HT1080 (cell line): ENCODE measurements at regions not wholly inside any gene's neighbourhood (a gene's known extent, or its start where the extent isn't known, plus 50 kb on each side); places are given as distances from the start of the nearest gene placed in this dataset.
"Not testable (repeated sequence)": the region's sequence is repeated elsewhere in the genome, so short reads cannot be mapped to it uniquely, and the experiment has no call there.

Source experiments
- DNase-seq: peaks from one replicate; pipeline ENCODE4 v3.0.0-alpha.2; 2015; ENCODE audit warnings: low read depth

- peak; percentile 62 for DNase-seq
Observed at GRCh38 chr12:13362260-13362841, 165.8 kb downstream of the EMP1 start.

GRCh38 chr12:13359636-13360035 lies 163.1 kb downstream of the EMP1 start:
- DNase-seq, result no peak

- DNase-seq, result no peak
Observed at GRCh38 chr12:13358391-13358905, 161.9 kb downstream of the EMP1 start.

GRCh38 chr12:13350946-13351345 lies 154.4 kb downstream of the EMP1 start:
- no peak for DNase-seq

- DNase-seq, result no peak
Observed at GRCh38 chr12:13350381-13350780, 153.9 kb downstream of the EMP1 start.

- DNase-seq, result no peak
Observed at GRCh38 chr12:13348464-13348863, 151.9 kb downstream of the EMP1 start.

GRCh38 chr12:13347241-13348043 lies 150.9 kb downstream of the EMP1 start:
- peak; percentile 87 for DNase-seq

GRCh38 chr12:13345722-13346121 lies 149.2 kb downstream of the EMP1 start:
- no peak for DNase-seq

- DNase-seq, result peak; percentile 80
Observed at GRCh38 chr12:13343375-13343774, 146.8 kb downstream of the EMP1 start.

GRCh38 chr12:13342971-13343370 lies 146.4 kb downstream of the EMP1 start:
- DNase-seq, result peak; percentile 64

GRCh38 chr12:13340149-13340548 lies 143.6 kb downstream of the EMP1 start:
- peak; percentile 11 for DNase-seq

GRCh38 chr12:13339538-13339937 lies 143.0 kb downstream of the EMP1 start:
- DNase-seq, result peak; percentile 97

GRCh38 chr12:13339091-13339490 lies 142.6 kb downstream of the EMP1 start:
- no peak for DNase-seq

GRCh38 chr12:13337791-13338190 lies 141.3 kb downstream of the EMP1 start:
- DNase-seq, result no peak

GRCh38 chr12:13336216-13336615 lies 139.7 kb downstream of the EMP1 start:
- DNase-seq, result no peak

- no peak for DNase-seq
Observed at GRCh38 chr12:13328535-13328934, 132.0 kb downstream of the EMP1 start.

- no peak for DNase-seq
Observed at GRCh38 chr12:13326076-13326475, 129.6 kb downstream of the EMP1 start.

GRCh38 chr12:13325037-13325436 lies 128.5 kb downstream of the EMP1 start:
- DNase-seq, result not testable (repeated sequence)

GRCh38 chr12:13318231-13319015 lies 121.9 kb downstream of the EMP1 start:
- DNase-seq, result no peak

GRCh38 chr12:13316587-13317246 lies 120.2 kb downstream of the EMP1 start:
- no peak for DNase-seq

GRCh38 chr12:13313886-13314285 lies 117.4 kb downstream of the EMP1 start:
- DNase-seq, result no peak
